ENCODE measurements at regions not wholly inside any gene's neighbourhood (a gene's known extent, or its start where the extent isn't known, plus 50 kb on each side); places are given as distances from the start of the nearest gene placed in this dataset.

- H3K4me3 ChIP-seq: no peak overlapping the region
- H3K36me3 ChIP-seq: no peaks in the 10 kb centered on the region
- no peaks in the 10 kb centered on the region; the same call in 1 of the 2 replicates for H3K9me3 ChIP-seq (replicated peaks)
- no peak for DNase-seq (ENCODE audit: low read depth in 1 of 2, low spot score in 2 of 2)
- no peak overlapping the region for H3K27ac ChIP-seq
- no peaks in the 10 kb centered on the region for H3K27me3 ChIP-seq (replicated peaks)
- H3K4me1 ChIP-seq (replicated peaks): peaks cover 44% of the 10 kb centered on the region
Measured at GRCh38 chr9:16025627-16026026, 472.8 kb downstream of the CCDC171 start.

GRCh38 chr9:16026886-16027285, 474.0 kb downstream of the CCDC171 start:
- Histone ChIP-seq H3K4me1 (replicated peaks) (peaks cover 57% of the 10 kb centered on the region), H3K4me3 (no peak overlapping the region), H3K27ac (peak overlapping the region; percentile 46), H3K9me3 (replicated peaks) (no peaks in the 10 kb centered on the region; the same call in 1 of the 2 replicates), H3K36me3 (no peaks in the 10 kb centered on the region), H3K27me3 (replicated peaks) (no peaks in the 10 kb centered on the region)
- peak in 1 of 2 experiments; percentile 59 for DNase-seq (ENCODE audit: low read depth in 1 of 2, low spot score in 2 of 2)

- peaks cover 66% of the 10 kb centered on the region for H3K4me1 ChIP-seq (replicated peaks)
- DNase-seq (ENCODE audit: low read depth in 1 of 2, low spot score in 2 of 2): no peak
- H3K27me3 ChIP-seq (replicated peaks): no peaks in the 10 kb centered on the region
- H3K4me3 ChIP-seq: no peak overlapping the region
- no peaks in the 10 kb centered on the region; the same call in 1 of the 2 replicates for H3K9me3 ChIP-seq (replicated peaks)
- H3K27ac ChIP-seq: no peak overlapping the region
- no peaks in the 10 kb centered on the region for H3K36me3 ChIP-seq
Measured at GRCh38 chr9:16028548-16028947, 475.7 kb downstream of the CCDC171 start.

GRCh38 chr9:16029046-16029615, 476.3 kb downstream of the CCDC171 start:
- Histone ChIP-seq H3K9me3 (replicated peaks) (no peaks in the 10 kb centered on the region; the same call in 1 of the 2 replicates), H3K4me3 (no peak overlapping the region), H3K4me1 (replicated peaks) (peaks cover 66% of the 10 kb centered on the region), H3K36me3 (no peaks in the 10 kb centered on the region), H3K27ac (peak overlapping the region; percentile 77), H3K27me3 (replicated peaks) (no peaks in the 10 kb centered on the region)
- no peak for DNase-seq (ENCODE audit: low read depth in 1 of 2, low spot score in 2 of 2)

GRCh38 chr9:16029796-16030363, 477.0 kb downstream of the CCDC171 start:
- no peak for DNase-seq (ENCODE audit: low read depth in 1 of 2, low spot score in 2 of 2)
- Histone ChIP-seq H3K27ac (peak overlapping the region; percentile 77), H3K36me3 (no peaks in the 10 kb centered on the region), H3K27me3 (replicated peaks) (no peaks in the 10 kb centered on the region), H3K9me3 (replicated peaks) (no peaks in the 10 kb centered on the region; the same call in 1 of the 2 replicates), H3K4me1 (replicated peaks) (peaks cover 66% of the 10 kb centered on the region), H3K4me3 (no peak overlapping the region)

- H3K4me1 ChIP-seq (replicated peaks): peaks cover 66% of the 10 kb centered on the region
Measured at GRCh38 chr9:16030528-16031185, 477.8 kb downstream of the CCDC171 start.

GRCh38 chr9:16031486-16031885, 478.6 kb downstream of the CCDC171 start:
- Histone ChIP-seq H3K4me1 (replicated peaks) (peaks cover 61% of the 10 kb centered on the region), H3K27me3 (replicated peaks) (no peaks in the 10 kb centered on the region), H3K27ac (peak overlapping the region; percentile 89), H3K36me3 (no peaks in the 10 kb centered on the region), H3K9me3 (replicated peaks) (no peaks in the 10 kb centered on the region; the same call in 1 of the 2 replicates), H3K4me3 (no peak overlapping the region)
- no peak for DNase-seq (ENCODE audit: low read depth in 1 of 2, low spot score in 2 of 2)

More at GRCh38 chr9:16030528-16031185, 477.8 kb downstream of the CCDC171 start:
- Histone ChIP-seq H3K4me3 (no peak overlapping the region), H3K9me3 (replicated peaks) (no peaks in the 10 kb centered on the region; the same call in 1 of the 2 replicates), H3K27ac (peak overlapping the region; percentile 89), H3K36me3 (no peaks in the 10 kb centered on the region), H3K27me3 (replicated peaks) (no peaks in the 10 kb centered on the region)
- peak; percentile 88 to 93 for DNase-seq (ENCODE audit: low read depth in 1 of 2, low spot score in 2 of 2)

GRCh38 chr9:16031971-16032370, 479.1 kb downstream of the CCDC171 start:
- DNase-seq (ENCODE audit: low read depth in 1 of 2, low spot score in 2 of 2): no peak
- H3K4me1 ChIP-seq (replicated peaks): peaks cover 57% of the 10 kb centered on the region
- peak overlapping the region; percentile 89 for H3K27ac ChIP-seq
- H3K4me3 ChIP-seq: no peak overlapping the region
- H3K36me3 ChIP-seq: no peaks in the 10 kb centered on the region
- no peaks in the 10 kb centered on the region for H3K27me3 ChIP-seq (replicated peaks)
- H3K9me3 ChIP-seq (replicated peaks): no peaks in the 10 kb centered on the region; the same call in 1 of the 2 replicates

- Histone ChIP-seq H3K27me3 (replicated peaks) (no peaks in the 10 kb centered on the region), H3K36me3 (no peaks in the 10 kb centered on the region), H3K4me1 (replicated peaks) (peaks cover 48% of the 10 kb centered on the region), H3K9me3 (replicated peaks) (no peaks in the 10 kb centered on the region; the same call in 1 of the 2 replicates), H3K27ac (no peak overlapping the region), H3K4me3 (no peak overlapping the region)
- DNase-seq (ENCODE audit: low read depth in 1 of 2, low spot score in 2 of 2): peak; percentile 34 to 46
Measured at GRCh38 chr9:16032799-16033198, 480.0 kb downstream of the CCDC171 start.

- H3K4me3 ChIP-seq: no peak overlapping the region
- H3K4me1 ChIP-seq (replicated peaks): peaks cover 44% of the 10 kb centered on the region
- no peaks in the 10 kb centered on the region for H3K27me3 ChIP-seq (replicated peaks)
- H3K9me3 ChIP-seq (replicated peaks): no peaks in the 10 kb centered on the region; the same call in 1 of the 2 replicates
- no peak overlapping the region for H3K27ac ChIP-seq
- no peaks in the 10 kb centered on the region for H3K36me3 ChIP-seq
- no peak for DNase-seq (ENCODE audit: low read depth in 1 of 2, low spot score in 2 of 2)
Measured at GRCh38 chr9:16033253-16033652, 480.4 kb downstream of the CCDC171 start.

- DNase-seq (ENCODE audit: low read depth in 1 of 2, low spot score in 2 of 2): no peak
- no peaks in the 10 kb centered on the region; the same call in 1 of the 2 replicates for H3K9me3 ChIP-seq (replicated peaks)
- no peaks in the 10 kb centered on the region for H3K27me3 ChIP-seq (replicated peaks)
- no peak overlapping the region for H3K4me3 ChIP-seq
- peaks cover 36% of the 10 kb centered on the region for H3K4me1 ChIP-seq (replicated peaks)
- no peaks in the 10 kb centered on the region for H3K36me3 ChIP-seq
- no peak overlapping the region for H3K27ac ChIP-seq
Measured at GRCh38 chr9:16033921-16034691, 481.3 kb downstream of the CCDC171 start.

- H3K4me1 ChIP-seq (replicated peaks): peaks cover 22% of the 10 kb centered on the region
- peak in 1 of 2 experiments; percentile 11 for DNase-seq (ENCODE audit: low read depth in 1 of 2, low spot score in 2 of 2)
- H3K4me3 ChIP-seq: no peak overlapping the region
- no peaks in the 10 kb centered on the region for H3K27me3 ChIP-seq (replicated peaks)
- H3K27ac ChIP-seq: 0 out of 2 replicates have a peak overlapping the region, but pooled peaks have one; percentile 18
- no peaks in the 10 kb centered on the region for H3K9me3 ChIP-seq (replicated peaks)
- no peaks in the 10 kb centered on the region for H3K36me3 ChIP-seq
Measured at GRCh38 chr9:16039218-16039987, 486.6 kb downstream of the CCDC171 start.

Measured in SJSA1 (cell line).